Thoracic aorta (tissue), 2 donors: ENCODE measurements at regions not wholly inside any gene's neighbourhood (a gene's known extent, or its start where the extent isn't known, plus 50 kb on each side); places are given as distances from the start of the nearest gene placed in this dataset.

Experiments
- ATAC-seq: fragments of 150-250 bp; one replicate; pipeline ENCODE4 v1.8.0; 2017; ENCODE audit warnings: low read depth; ENCODE audit not compliant: insufficient number of reproducible peaks, low FRiP score
- DNase-seq: peaks from one replicate; pipeline ENCODE4 v3.0.0-alpha.2; 2020; ENCODE audit warnings: low spot score
- H3K27ac ChIP-seq, 2 donors: fragments of 200-600 bp; sonication (generic); 1 replicate in 1 of 2; 2 replicates in 1 of 2; pipeline ENCODE4 v1.5.1; 2016; ENCODE audit warnings: mild to moderate bottlenecking in 2 of 2, moderate library complexity in 2 of 2
- H3K27me3 ChIP-seq: fragments of 200-600 bp; sonication (generic); replicated peaks from 2 replicates; pipeline ENCODE4 v1.6.0; 2016; ENCODE audit warnings: mild to moderate bottlenecking; ENCODE audit not compliant: insufficient read depth
- H3K36me3 ChIP-seq: fragments of 200-600 bp; sonication (generic); one replicate; pipeline ENCODE4 v1.5.1; 2016
- H3K4me1 ChIP-seq, 2 donors: fragments of 200-600 bp; sonication (generic); 1 replicate in 1 of 2; 2 replicates in 1 of 2; pipeline versions ENCODE4 v1.5.1 to v1.6.0; 2016; ENCODE audit warnings: low read depth in 2 of 2, mild to moderate bottlenecking in 1 of 2; ENCODE audit not compliant: control insufficient read depth in 1 of 2
- H3K4me3 ChIP-seq: fragments of 200-600 bp; sonication (generic); 2 replicates; pipeline ENCODE4 v1.5.1; 2016; ENCODE audit warnings: mild to moderate bottlenecking
- H3K9me3 ChIP-seq: fragments of 200-600 bp; sonication (generic); 2 replicates; pipeline ENCODE4 v1.5.1; 2016
- CTCF ChIP-seq: fragments of 200-600 bp; sonication (generic); IDR thresholded peaks from one replicate; pipeline ENCODE4 v1.5.1; 2019; ENCODE audit warnings: antibody characterized with exemption

GRCh38 chr19:32168606-32169005 is 176.8 kb upstream of the ZNF507 start:
- H3K9me3 ChIP-seq, result no peaks in the 10 kb centered on the region
- no peak for DNase-seq
- no peak overlapping the region for H3K27ac ChIP-seq
- H3K4me3 ChIP-seq, result no peak overlapping the region
- no peaks in the 10 kb centered on the region for H3K27me3 ChIP-seq
- ATAC-seq, result no peak
- no peaks in the 10 kb centered on the region for H3K4me1 ChIP-seq
- no peak for TF ChIP-seq CTCF
- no peaks in the 10 kb centered on the region for H3K36me3 ChIP-seq

- no peak for TF ChIP-seq CTCF
- ATAC-seq, result no peak
- no peak overlapping the region for H3K4me3 ChIP-seq
- H3K27me3 ChIP-seq, result no peaks in the 10 kb centered on the region
- H3K36me3 ChIP-seq, result no peaks in the 10 kb centered on the region
- no peaks in the 10 kb centered on the region for H3K4me1 ChIP-seq
- H3K9me3 ChIP-seq, result no peaks in the 10 kb centered on the region
- no peak overlapping the region for H3K27ac ChIP-seq
- DNase-seq, result no peak
Measured at GRCh38 chr19:32171719-32172151, 173.7 kb upstream of the ZNF507 start.

GRCh38 chr19:32172566-32173160 is 172.7 kb upstream of the ZNF507 start:
- Histone ChIP-seq H3K4me1 (no peaks in the 10 kb centered on the region), H3K9me3 (no peaks in the 10 kb centered on the region), H3K27ac (no peak overlapping the region), H3K36me3 (no peaks in the 10 kb centered on the region), H3K4me3 (no peak overlapping the region), H3K27me3 (no peaks in the 10 kb centered on the region)
- DNase-seq (no peak), ATAC-seq (no peak)
- TF ChIP-seq CTCF, result no peak

- Histone ChIP-seq H3K27ac (no peak overlapping the region), H3K9me3 (no peaks in the 10 kb centered on the region), H3K4me1 (no peaks in the 10 kb centered on the region), H3K4me3 (no peak overlapping the region), H3K27me3 (no peaks in the 10 kb centered on the region), H3K36me3 (no peaks in the 10 kb centered on the region)
- no peak for ATAC-seq
- TF ChIP-seq CTCF, result no peak
- DNase-seq, result no peak
Measured at GRCh38 chr19:32173836-32174235, 171.6 kb upstream of the ZNF507 start.

- TF ChIP-seq CTCF, result no peak
- DNase-seq, result no peak
- no peak for ATAC-seq
- Histone ChIP-seq H3K27me3 (no peaks in the 10 kb centered on the region), H3K27ac (no peak overlapping the region), H3K9me3 (no peaks in the 10 kb centered on the region), H3K4me3 (no peak overlapping the region), H3K4me1 (no peaks in the 10 kb centered on the region), H3K36me3 (no peaks in the 10 kb centered on the region)
Measured at GRCh38 chr19:32174386-32175113, 170.9 kb upstream of the ZNF507 start.
